D721Med (cell line): ENCODE measurements at regions not wholly inside any gene's neighbourhood (a gene's known extent, or its start where the extent isn't known, plus 50 kb on each side); places are given as distances from the start of the nearest gene placed in this dataset.

Experiments used
- DNase-seq: peaks from one replicate; pipeline ENCODE4 v3.0.0; 2011; ENCODE audit warnings: low spot score; ENCODE audit not compliant: insufficient read length
- FAIRE-seq: peaks from 2 replicates; lab custom pipeline; 2011; peaks lifted over from hg19 to GRCh38; lab: Jason Lieb, UNC
- TF ChIP-seq, protein P1 (sequence below): IDR thresholded peaks from 2 replicates; pipeline ENCODE4 v1.5.1; 2012; ENCODE audit warnings: mild to moderate bottlenecking, control low read depth; ENCODE audit not compliant: insufficient read depth; ENCODE audit errors: missing control alignments

DNA sequence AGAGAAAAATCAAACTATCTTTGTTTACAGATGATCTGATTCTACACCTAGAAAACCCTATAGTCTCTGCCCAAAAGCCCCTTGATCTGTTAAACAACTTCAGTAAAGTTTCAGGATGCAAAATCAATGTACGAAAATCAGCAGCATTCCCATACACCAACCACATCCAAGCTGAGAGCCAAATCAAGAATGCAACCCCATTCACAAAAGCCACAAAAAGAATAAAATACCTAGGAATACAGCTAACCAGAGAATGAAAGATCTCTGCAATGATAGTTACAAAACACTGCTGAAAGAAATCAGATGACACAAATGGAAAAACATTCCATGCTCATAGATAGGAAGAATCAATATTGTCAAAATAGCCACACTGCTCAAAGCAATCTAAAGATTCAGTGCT lies 265.7 kb downstream of the AEBP2 start:
- FAIRE-seq (no peak), DNase-seq (no peak)
- TF ChIP-seq, protein P1, sequence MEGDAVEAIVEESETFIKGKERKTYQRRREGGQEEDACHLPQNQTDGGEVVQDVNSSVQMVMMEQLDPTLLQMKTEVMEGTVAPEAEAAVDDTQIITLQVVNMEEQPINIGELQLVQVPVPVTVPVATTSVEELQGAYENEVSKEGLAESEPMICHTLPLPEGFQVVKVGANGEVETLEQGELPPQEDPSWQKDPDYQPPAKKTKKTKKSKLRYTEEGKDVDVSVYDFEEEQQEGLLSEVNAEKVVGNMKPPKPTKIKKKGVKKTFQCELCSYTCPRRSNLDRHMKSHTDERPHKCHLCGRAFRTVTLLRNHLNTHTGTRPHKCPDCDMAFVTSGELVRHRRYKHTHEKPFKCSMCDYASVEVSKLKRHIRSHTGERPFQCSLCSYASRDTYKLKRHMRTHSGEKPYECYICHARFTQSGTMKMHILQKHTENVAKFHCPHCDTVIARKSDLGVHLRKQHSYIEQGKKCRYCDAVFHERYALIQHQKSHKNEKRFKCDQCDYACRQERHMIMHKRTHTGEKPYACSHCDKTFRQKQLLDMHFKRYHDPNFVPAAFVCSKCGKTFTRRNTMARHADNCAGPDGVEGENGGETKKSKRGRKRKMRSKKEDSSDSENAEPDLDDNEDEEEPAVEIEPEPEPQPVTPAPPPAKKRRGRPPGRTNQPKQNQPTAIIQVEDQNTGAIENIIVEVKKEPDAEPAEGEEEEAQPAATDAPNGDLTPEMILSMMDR: no peak

DNA sequence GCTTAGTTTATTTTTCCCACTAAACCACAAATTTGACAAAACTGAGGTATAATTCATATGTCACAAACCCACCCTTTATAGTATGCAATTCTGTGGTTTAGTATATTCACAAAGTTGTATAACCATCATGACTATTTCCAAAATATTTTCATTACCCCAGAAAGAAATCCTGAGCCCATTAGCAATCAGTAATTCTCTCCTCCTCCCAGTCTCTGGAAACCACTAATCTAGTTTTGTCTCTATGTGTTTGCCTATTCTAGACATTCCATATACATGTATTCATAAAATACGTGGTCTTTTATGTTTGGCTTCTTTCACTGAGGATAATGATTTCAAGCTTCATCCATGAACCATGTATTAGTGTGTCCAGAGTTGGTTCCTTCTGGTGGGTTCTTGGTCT lies 267.6 kb downstream of the AEBP2 start:
- no peak for DNase-seq
- TF ChIP-seq, protein P1: no peak
- no peak for FAIRE-seq

DNA sequence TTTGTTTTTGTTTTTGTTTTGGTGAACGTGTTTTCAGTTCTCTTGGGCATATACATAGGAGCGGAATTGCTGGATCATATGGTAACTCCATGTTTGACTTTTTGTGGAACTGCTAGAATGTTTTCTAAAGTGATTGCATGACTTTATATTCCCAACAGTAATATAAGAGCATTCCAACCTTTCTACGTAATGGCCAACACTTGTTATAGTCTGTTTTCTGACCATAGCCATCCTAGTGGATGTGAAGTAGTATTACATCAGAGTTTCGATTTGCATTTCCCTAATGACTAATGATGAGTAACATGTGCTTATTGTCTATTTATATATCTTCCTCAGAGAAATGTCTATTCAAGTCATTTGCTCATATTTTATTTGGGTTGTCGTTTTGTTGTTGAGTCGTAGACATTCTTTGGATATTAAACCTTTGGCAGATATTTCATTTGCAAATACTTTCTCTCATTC lies 268.7 kb downstream of the AEBP2 start:
- DNase-seq (no peak), FAIRE-seq (no peak)
- TF ChIP-seq, protein P1: no peak

DNA sequence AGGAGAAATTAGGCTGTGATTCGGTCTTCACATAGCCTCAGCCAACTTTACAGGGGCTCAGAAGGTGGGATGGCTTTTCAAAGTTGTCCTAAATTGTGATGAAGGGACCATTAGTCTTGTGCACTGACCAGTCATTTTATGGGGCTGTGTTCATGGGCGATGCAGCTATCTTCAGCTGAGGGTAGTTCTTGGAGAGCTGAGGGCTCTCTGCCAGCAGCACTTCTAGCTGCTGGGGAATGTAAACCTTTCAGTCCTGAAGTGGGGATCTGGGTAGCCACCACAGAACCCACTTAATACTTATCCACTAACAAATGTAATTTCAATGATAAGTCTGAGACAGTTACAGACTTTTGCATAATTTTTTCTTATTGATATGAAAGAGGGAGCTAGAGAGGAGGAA lies 270.6 kb downstream of the AEBP2 start:
- FAIRE-seq (no peak), DNase-seq (no peak)
- TF ChIP-seq, protein P1: no peak

DNA sequence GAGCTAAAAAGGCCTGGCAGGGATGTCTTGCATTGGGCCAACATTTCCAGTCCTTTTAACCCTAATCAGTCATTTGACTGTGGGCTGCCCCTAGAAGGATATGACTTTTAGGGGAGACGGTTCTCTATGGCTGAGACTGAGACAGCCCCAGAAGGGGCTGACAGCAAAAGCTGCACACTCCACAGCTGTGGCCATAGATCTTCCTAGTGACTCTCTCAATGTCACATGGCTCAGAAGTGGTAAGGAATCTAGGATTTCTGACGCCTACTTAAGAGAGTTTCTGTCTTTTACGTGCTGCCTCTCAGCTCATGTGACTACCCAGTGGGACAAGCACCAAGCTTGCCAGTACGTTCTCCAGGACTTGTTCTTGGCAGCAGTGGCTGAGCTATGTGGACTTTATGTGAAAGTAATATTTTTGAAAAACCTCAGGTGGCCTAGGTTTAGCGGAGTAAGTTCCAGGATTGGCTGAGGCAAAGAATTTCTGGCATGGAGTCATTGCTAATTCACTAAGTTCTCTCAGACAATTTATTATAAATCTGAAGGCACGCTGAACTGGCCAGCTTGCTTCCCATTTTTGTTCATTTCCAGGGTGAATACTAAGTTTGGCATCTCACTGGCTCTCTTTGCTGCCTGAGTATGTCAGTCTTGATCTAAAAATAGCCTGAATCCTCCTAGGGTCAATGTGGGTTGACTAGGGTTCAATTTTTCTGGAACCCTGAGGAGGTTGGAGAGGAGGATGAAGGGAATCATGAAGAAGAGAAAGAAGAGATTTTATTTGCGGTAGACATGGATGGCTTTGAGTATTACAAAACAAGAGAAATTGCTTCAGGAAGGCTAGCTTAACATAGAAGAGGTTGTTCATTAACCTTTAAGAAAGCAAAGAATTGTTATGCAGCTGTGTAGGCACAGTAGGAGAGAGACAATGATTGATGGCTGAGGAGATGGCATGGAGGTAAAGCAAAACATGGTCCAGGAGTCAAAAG lies 271.8 kb downstream of the AEBP2 start:
- TF ChIP-seq, protein P1: no peak
- FAIRE-seq (no peak), DNase-seq (no peak)

DNA sequence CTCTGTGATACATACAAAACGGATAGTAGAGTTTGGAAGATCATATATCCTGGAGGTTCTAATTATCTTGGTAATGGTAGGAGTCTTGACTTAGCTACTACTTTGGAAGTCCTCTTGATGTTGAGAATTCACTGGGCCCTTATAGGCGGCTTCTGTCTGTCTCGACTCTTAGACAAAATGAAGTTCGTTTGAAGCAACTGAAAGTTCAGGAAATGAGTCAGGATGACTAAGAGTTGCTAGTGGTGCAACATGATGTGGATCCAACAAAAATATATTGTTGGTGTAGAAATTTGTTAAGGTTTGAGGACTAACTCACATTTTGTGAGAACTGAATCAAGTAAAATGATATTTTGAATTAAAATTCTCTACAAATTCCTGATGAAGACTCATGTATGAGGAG lies 272.7 kb downstream of the AEBP2 start:
- FAIRE-seq (no peak), DNase-seq (no peak)
- TF ChIP-seq, protein P1: no peak

DNA sequence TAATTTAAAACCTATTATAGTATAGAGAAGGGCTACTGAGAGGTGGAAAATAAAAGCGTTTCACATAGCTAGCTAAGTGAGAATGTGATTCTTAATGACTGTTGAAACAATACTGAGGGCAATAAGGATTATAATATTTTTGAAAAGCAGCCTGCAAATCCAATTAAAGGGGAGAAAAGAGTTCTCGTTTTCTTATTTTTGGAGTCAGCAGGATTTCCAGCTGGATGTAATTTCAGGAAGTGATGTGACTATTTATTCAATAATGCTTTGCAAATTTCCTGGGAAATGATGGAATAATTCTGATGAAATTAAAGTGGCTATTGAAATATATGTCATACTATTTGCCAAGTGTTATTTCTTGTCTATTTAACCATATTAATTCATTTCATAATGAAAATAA lies 279.1 kb downstream of the AEBP2 start:
- FAIRE-seq: no peak
- TF ChIP-seq, protein P1: no peak
- no peak for DNase-seq
